ENCODE measurements at regions not wholly inside any gene's neighbourhood (a gene's known extent, or its start where the extent isn't known, plus 50 kb on each side); places are given as distances from the start of the nearest gene placed in this dataset.

GRCh38 chr16:85460252-85461021 is 152.7 kb upstream of the GSE1 start:
- DNase-seq (ENCODE audit: low spot score) = no peak

DNA sequence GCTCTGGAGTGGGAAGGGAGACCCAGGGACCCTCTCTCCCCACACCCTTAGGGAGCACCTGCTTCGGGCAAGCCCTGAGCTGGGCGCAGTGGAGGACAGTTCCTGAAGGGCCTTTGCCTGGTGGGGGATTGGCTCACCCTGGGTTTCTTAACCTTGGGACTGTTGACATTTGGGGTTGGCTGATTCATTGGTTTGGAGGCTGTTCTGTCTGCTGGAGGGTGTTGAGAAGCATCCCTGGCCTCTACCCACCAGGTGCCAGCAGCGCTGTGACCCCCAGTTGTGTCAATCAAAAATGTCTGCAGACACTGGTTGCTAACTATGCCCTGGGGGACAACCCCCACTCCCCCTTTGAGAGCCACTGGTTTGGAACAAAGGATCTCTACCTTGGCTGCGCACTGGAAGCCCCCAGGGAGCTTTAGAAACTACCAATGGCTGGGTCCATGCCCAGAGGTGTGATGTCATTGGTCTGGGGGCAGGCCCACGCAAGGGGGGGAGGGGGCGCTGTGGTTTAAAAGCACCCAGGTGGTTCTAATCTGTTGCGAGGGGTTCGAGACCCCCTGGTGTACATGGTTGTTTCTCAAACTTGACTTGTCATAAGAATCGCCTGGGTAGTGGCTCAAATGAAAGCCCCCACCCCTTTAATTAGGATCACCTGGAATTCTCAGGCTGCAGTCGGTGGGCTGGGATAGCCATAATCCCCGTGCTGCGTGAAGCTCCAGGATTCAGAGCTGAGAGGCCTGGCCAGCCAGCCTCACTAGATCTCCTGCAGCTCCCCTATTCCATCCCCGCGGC is 151.9 kb upstream of the GSE1 start:
- no peak for DNase-seq (ENCODE audit: low spot score)

GRCh38 chr16:85461814-85462713 is 151.1 kb upstream of the GSE1 start:
- DNase-seq (ENCODE audit: low spot score) = no peak

DNA sequence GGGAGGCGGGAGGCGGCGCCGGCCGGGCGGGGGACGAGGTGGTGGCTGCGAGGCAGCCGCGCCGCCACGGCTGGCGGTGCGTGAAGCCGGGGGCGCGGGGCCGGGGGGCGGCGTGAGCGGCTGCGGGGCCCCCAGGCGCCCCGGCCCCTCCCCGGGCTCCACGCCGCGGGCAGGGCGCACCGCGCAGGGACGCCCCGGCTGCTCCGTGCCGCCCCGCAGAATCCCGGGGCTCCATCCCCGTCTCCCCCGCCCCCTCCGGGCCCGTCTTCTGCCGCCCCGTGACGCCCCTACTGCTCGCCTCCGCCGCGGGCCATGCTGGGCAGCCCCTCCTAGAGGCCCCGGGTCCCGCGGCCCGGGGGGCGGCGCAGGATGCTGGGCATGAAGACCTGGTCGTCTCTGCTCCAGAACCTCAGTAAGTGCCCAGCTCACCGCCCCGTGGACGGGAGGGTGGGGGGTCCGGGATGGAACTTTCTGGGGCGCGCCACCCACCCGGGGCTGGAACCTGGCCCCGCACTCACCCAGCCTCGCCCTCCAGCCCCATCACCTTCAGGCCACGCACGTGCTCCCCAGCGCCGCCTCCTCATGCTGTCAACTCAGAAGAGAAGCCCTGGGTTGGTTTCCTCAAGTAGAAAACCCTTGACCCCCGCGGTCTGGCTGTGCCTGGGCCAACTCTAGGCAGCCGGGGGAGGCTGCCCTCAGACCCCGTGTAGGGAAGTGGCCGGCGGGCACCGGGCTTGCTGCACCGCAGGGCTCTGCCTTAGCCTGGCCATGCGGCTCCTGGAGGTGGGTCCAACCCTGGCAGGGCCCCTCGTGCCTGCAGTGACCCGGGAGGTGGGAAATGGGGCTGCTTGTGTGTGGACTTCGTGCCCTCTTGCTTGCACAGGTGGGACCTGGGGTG is 150.2 kb upstream of the GSE1 start:
- DNase-seq (ENCODE audit: low spot score) = no peak

GRCh38 chr16:85463672-85464382 is 149.3 kb upstream of the GSE1 start:
- no peak for DNase-seq (ENCODE audit: low spot score)

GRCh38 chr16:85464383-85465305 is 148.5 kb upstream of the GSE1 start:
- no peak for DNase-seq (ENCODE audit: low spot score)

DNA sequence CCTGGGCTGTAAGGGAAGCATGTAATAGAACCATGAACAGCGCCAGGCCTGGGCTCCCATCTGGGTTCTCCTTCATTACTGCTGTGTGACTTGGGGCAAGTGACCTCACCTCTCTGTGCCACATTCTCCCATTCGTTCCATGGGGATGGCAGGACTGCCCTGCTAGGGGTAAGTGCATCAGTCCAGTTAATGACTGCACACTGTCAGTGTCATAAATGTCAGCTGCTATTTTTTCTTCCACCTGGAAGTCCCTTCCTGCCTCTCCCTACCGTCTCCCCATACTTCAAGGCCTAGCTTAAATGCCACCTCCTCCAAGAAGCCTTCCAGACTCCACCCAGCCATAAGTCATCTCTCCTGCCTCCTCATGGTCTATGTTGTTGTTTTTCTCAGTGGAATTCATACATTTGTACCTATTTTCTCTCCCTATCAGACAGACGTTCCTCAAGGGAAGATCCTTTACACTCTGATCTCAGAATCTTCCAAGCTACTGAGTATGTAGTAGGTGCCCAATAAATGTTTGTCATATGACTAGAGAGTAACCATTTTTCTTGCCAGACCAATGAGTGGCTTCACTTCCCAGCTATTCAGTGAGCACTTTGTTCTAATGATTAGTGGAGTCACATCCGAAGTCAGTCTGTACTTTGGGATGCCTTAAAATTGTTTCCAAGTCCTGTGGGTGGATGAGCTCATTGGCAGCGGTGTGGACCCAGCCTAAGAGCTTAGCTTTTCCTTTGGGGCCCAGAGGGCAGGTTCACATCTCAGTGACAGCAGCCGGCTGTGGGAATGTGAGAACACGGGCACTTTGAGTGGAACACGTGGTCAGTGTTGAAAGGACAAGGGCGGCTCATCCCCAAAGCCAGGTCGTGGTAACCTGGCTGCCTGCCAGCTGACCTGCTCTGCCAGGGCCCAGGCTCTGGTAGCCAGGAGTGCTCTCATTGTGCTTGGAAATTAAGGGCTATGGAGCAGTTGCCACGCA is 147.5 kb upstream of the GSE1 start:
- DNase-seq (ENCODE audit: low spot score) = no peak

GRCh38 chr16:85466304-85466700 is 146.8 kb upstream of the GSE1 start:
- DNase-seq (ENCODE audit: low spot score) = no peak

GRCh38 chr16:85466989-85467388 is 146.1 kb upstream of the GSE1 start:
- DNase-seq (ENCODE audit: low spot score) = no peak

- no peak for DNase-seq (ENCODE audit: low spot score)
These were observed 143.1 kb upstream of the GSE1 start for GRCh38 chr16:85469929-85470590.

DNA sequence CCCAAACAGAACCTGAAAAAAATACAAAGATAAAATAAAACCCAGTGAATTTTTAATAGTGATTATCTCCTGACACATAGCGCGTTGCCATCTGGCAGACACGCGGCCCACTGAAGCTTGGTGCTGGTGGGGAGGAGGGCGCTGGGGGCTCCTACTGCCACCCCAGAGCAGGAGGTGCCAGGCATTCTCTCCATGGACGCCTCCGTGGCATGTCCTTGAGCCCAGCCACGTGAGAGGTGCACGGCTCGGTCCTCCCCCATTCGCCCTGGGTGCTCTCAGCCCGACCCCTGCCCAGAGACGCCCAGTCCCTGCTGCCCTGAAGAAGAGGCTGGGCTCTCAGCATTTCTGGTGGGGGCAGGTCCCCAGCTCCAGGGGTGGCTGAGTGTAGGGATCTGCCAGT is 142.2 kb upstream of the GSE1 start:
- no peak for DNase-seq (ENCODE audit: low spot score)

DNA sequence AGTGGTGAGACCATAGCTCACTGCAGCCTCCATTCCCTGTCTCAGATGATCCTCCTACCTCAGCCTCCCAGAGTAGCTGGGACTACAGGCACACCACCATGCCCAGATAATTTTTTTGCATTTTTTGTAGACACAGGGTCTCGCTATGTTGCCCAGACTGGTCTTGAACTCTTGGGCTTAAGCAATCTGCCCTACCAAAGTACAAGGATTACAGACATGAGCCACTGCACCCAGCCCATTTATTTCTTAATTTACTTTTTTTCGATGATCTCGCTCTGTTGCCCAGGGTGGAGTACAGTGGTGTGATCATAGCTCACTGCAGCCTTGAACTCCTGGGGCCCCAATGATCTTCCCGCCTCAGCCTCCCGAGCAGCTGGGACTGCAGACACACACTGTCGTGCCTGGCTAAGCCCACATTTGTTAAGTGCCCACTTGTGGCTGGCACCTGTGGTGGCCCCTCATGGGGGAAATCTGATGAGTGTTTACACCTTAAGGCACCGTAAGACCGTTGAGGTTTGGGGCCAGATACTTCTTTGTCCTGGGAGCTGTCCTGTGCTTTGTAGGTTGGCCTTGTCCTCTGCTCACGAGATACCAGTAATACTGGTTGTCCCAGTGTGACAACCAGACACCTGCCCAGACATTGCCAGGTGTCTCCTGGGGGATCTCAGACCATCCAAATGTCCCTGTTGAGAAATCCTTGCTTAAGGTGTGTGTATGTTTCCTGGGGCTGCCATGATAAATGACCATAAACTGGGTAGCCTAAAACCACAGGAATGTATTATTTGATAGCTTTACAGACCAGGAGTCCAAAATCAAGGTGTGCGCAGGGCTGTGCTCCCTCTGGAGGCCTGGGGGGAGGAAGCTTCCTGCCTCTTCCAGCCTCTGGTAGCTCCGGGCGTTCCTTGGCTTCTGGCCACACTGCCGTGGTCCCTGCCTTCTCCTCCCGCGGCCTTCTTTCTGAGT is 141.4 kb upstream of the GSE1 start:
- no peak for DNase-seq (ENCODE audit: low spot score)

DNA sequence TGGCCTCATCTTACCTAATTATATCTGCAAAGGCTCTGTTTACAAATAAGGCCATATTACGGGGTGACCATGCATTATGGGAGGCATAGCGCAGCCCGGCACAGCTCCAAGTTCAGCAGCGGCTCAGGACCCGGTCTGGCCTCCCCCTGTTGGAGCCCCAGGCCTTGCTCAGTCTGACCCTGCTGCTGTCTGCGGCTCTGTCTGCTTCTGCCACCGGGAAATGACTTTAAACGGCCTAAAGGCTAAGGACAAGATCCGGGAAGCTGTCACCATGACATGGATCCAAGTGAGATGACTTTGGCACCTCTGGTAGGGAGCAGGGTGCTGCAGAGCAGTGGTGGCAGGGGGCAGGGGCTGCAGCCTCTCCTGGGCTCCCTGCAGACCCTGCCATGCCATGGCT is 140.6 kb upstream of the GSE1 start:
- no peak for DNase-seq (ENCODE audit: low spot score)

- no peak for DNase-seq (ENCODE audit: low spot score)
These were observed 139.8 kb upstream of the GSE1 start for GRCh38 chr16:85473323-85473722.

DNA sequence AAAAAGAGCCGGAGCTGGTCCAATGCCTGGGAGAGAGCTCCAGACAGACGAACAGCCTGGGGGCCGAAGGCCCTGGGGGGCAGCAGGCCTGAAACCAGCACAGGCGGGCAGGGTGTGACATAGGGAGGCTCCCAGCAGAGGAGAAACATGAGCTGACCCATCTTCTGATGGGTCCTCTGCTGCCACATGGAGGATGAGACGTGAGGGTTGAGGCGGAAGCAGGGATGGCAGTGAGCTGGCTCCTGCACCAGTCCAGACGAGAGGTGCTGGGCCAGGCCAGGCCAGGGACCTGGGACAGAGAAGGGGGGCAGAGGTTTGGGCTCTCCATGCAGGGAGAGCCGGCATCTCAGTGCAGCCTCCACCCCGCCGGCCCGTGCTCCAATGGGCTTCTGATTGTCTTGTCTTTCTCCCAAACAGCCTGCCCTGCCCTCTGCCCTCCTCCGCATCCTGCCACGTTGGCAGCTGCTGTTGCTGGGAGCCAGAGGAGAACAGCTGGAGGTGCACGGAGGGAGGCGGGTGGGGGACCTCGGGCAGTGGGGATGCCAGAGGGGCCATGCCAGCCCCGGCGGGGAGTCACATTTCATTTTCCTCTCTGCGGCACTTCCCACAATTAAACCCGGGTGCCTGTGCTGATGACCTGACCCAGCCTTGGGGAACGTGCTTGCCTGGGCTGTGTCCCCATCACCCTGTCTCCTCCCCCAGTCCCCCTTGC is 139.1 kb upstream of the GSE1 start:
- no peak for DNase-seq (ENCODE audit: low spot score)

DNA sequence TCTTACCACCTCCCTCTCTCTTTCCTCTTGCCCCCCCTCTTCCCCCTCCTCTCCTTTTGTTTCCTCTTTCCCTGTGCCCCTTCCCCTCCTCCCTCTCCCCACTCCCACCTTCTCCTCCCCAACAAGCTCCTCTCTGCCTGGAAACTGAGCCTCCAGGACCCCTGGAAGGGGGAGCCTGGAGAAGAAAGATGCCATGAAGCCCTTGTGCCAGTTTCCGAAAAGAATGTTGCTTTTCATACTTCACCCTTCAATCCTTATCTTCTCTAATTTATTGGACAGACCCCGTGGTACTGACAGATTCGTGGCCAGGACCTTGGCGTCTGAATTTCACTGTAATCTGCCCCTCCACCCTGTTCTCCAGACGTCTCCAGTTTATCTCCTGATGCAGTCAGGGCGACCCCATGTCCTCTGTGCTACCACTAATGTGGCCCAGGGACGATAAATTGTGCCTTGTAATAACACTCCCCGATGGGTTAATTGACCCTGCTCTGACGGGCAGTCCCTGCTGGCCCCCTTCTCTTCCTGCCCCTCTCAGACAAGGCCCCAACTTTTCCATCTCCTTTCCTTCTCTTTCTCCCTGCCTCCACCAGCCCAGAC is 138.4 kb upstream of the GSE1 start:
- DNase-seq (ENCODE audit: low spot score) = no peak

Data from germinal center (tissue), 1 donor.